ENCODE measurements at regions not wholly inside any gene's neighbourhood (a gene's known extent, or its start where the extent isn't known, plus 50 kb on each side); places are given as distances from the start of the nearest gene placed in this dataset.

DNA sequence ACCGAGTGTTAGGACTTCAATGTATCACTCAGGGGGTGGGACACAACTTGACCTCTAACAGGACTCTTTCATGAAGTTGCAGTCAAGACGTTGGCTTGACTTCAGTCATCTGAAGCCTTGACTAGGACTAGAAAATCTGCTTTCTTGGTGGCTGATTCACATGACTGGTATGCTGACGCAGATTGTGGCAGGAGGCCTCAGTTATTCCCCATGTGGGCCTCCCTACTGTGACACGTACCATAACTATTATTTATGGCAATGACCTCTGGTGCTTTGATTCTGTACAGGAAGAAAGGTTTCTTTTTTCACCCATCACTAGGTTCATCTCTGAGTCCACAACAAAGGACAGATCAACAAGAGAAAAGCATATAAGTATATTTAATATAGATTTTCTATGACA is 270.4 kb downstream of the NEDD1 start:
- ATAC-seq (no peak), DNase-seq (no peak)

GRCh38 chr12:97181571-97182265 is 274.7 kb downstream of the NEDD1 start:
- DNase-seq (no peak), ATAC-seq (no peak)

GRCh38 chr12:97182769-97183168 is 275.7 kb downstream of the NEDD1 start:
- ATAC-seq: no peak

DNA sequence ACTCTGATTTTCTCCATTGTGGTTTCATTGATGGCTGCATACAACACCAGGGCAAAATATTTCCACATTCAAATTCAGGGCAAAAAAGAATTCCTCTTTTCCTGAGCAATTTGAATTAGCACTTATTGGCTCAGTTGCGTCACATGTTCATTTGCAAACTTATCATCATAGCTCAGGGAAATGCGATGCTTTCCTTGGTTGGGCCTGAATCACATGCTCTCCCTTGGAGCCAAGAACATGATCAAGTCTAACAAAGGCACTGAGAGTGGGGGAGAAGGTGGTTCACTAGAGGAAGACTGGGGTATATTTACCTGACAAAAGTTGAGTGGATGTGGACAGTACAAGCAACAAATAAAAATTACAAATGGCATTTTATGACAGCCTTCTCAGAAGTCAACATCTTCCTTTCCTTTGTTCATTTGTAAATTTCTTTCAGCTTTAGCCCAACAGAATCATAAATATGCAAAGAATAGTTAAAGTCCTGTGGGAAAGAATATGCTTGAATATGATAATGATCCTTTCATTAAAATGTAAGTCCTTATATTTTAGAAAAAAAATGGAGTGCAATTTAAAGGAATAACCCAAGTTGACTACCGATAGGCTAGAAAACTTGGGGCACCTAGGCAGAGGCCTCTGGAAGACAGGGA is 277.2 kb downstream of the NEDD1 start:
- no peak for DNase-seq

More at GRCh38 chr12:97182769-97183168, 275.7 kb downstream of the NEDD1 start:
- no peak for DNase-seq

GRCh38 chr12:97185567-97185966 is 277.0 kb upstream of the RMST start:
- DNase-seq: no peak
- no peak for ATAC-seq

More for the DNA sequence above, 277.2 kb downstream of the NEDD1 start:
- ATAC-seq: no peak

DNA sequence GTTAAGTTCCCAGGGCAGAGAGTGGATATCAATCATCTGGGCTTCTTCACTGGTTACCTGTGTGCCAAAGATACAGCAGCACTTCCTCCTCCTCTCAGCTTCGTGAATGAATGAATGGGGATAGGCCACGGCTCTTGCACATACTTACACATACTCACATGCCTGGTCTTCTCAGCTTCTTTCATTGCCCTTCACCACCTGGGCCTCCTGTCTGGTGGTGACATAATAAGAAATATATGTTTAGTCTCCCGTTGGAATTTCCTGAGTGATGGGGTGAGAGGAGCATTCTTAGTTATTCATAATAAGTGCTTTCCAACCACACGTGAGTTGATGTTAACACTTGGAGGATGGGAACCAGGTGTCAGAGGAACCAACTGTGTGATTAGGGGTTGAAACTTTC is 268.1 kb upstream of the RMST start:
- ATAC-seq: no peak
- DNase-seq: no peak

GRCh38 chr12:97200181-97200580 is 262.4 kb upstream of the RMST start:
- DNase-seq (no peak), ATAC-seq (no peak)

DNA sequence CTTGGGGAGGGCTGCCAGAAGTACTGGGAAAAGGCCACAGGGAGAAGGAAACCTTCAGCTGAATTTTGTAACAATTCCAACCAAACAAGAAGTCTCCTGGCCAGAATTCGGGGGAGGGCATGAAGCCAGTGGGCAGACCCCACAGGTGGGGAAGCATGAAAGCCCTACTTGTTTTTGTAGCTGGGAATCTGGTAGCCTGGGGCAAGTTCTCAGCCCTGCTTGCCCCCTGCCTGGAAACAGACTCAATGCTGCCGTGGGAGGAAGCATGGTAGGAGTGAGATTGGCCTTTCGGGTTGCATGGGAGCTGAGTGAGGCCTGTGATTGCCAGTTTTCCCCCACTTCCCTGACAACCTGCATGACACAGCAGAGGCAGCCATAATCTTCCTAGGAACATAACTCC is 259.2 kb upstream of the RMST start:
- no peak for ATAC-seq
- no peak for DNase-seq

DNA sequence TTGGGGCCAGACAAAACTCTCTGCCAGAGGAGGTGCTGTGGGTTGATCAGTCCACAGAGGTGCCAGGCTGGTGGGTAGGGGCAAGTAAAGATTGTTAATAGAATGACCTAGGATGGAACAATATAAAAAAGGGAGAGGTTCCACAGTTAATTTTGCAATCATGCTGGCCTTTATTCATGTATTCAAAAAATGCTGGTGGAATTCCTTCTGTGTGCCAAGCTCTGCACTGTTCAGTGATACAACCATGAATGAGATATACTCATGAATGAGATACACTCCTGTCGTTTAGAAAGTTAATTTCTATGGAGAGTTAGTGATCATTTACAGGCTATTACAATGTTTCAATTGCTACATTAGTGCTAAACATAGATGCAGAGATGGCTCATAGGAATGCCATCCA is 252.6 kb upstream of the RMST start:
- DNase-seq (no peak), ATAC-seq (no peak)

GRCh38 chr12:97211416-97211930 is 251.1 kb upstream of the RMST start:
- DNase-seq (no peak), ATAC-seq (no peak)

- DNase-seq (no peak), ATAC-seq (no peak)
These were observed 245.8 kb upstream of the RMST start for GRCh38 chr12:97216848-97217247.

GRCh38 chr12:97222391-97222790 is 240.2 kb upstream of the RMST start:
- ATAC-seq: no peak
- no peak for DNase-seq

- ATAC-seq (no peak), DNase-seq (no peak)
These were observed 239.2 kb upstream of the RMST start for GRCh38 chr12:97223419-97223818.

DNA sequence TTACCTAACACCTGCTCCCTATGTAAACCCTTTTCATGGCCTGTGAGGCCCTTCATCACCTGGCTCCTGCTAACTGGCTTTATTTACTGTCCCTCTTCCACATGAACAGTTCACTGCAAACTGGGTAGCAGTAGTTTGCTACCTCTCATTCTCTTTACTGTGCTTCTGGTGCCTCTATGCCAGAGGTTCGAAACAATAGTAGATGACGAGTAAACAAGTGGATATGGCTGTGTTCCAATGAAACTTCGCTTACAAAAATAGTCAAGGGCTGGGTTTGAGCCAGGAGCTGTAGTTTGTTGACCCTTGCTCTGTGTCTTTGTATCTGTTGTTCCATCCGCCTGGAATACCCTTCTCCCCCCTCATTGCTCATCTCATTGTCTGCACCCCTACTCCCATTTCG is 233.6 kb upstream of the RMST start:
- ATAC-seq (no peak), DNase-seq (no peak)

DNA sequence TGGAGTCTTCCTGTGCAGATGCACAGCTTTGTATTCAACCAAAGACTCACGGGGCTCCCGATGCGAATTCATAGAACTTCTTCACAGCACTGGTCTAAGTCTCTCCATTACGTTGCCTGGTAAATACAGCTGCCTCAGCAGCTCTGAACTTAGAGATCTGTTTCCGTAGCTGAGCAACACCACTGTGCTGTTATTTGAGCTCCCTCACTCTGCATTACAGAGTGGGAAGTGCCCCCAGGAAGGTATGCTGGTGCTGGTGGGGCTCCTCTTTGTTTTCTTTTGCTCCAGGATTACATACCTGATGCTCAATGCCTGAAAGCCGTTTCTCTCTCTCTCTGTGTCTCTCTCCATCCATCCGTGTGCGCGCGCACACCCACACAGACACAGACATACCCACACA is 227.5 kb upstream of the RMST start:
- ATAC-seq (no peak), DNase-seq (no peak)

- DNase-seq: no peak
These were observed 216.2 kb upstream of the RMST start for GRCh38 chr12:97246368-97246767.

DNA sequence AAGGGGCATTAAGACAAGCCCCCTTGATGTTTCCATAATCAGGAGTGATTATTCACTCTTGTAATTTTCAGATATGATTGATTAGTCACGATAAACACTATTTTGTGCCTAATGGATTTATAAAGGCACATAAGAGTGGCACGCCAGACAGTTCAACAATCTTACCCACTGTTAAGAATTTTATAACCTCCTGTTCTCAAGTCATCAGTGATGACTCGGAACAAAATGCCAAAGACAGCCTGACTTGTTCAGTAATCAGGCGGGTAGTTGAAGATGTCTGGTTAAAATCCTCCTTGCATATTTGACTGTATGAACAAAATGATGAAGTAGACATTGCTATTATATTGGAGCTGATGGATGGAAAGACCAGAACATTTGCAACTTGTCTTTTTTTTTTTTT is 212.1 kb upstream of the RMST start:
- ATAC-seq (no peak), DNase-seq (no peak)

More at GRCh38 chr12:97246368-97246767, 216.2 kb upstream of the RMST start:
- no peak for ATAC-seq

DNA sequence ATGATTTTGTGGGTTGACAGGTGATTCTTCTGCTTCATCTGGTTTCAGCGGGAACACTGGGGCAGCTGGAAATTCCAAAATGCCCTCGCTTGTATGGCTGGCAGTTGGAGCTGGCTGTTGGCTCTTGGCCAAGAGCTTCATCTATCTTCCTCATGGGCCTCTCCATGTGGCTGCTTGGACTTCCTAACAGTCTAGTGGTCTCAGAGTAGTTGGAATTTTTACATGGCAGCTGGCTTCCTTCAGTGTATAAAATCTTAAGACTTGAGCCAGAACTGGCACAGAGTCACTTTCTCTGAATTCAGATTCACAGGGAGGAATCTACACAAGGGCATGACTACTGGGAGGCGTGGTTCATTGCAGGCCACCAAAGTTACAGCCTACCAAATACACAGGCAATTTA is 204.9 kb upstream of the RMST start:
- ATAC-seq (no peak), DNase-seq (no peak)

GRCh38 chr12:97259098-97259497 is 203.5 kb upstream of the RMST start:
- no peak for ATAC-seq
- DNase-seq: no peak

DNA sequence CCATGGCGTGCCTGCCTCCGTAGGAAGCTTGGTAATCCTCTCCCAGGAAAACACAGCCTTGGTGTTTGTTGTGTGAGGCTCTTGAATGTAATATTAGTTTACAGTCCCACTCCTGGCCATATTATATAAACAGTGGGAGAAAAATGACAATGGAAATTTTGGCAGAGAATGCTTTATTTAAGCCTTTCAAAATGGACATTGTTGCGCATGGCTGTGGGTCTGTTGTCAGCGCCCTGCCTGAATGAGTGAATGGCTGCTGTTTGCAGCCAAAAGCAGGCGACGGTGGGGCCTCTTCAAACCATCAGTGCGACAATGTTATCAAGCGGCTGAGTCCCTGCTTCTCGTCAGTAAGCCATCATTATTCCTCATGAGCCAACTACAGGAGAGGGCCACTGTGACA is 201.8 kb upstream of the RMST start:
- ATAC-seq (no peak), DNase-seq (no peak)

- DNase-seq (no peak), ATAC-seq (no peak)
These were observed 195.4 kb upstream of the RMST start for GRCh38 chr12:97267166-97267565.

- ATAC-seq: no peak
These were observed 194.9 kb upstream of the RMST start for GRCh38 chr12:97267594-97268202.

GRCh38 chr12:97272471-97272870 is 190.1 kb upstream of the RMST start:
- DNase-seq (no peak), ATAC-seq (no peak)

More at GRCh38 chr12:97267594-97268202, 194.9 kb upstream of the RMST start:
- DNase-seq: no peak

All from stimulated activated naive CD8-positive, alpha-beta T cell treated with anti-CD3 and anti-CD28 coated beads, Interleukin-15, Interleukin-2, amounts not matched to agents 100 U/mL and 50 U/mL, for 24 hours (primary cell).